Type B pancreatic cell (in vitro differentiated cells): ENCODE measurements at regions not wholly inside any gene's neighbourhood (a gene's known extent, or its start where the extent isn't known, plus 50 kb on each side); places are given as distances from the start of the nearest gene placed in this dataset.

Experiments used
- DNase-seq: peaks from one replicate; pipeline ENCODE4 v3.0.0; 2021; ENCODE audit warnings: mixed read lengths; ENCODE audit not compliant: unreplicated experiment; ENCODE audit errors: extremely low spot score
- H3K27ac Mint-ChIP-seq: 2 replicates; pipeline ENCODE4 v1.8.0; 2021; ENCODE audit warnings: mild to moderate bottlenecking, mixed read lengths
- H3K27me3 Mint-ChIP-seq: 2 replicates; pipeline ENCODE4 v1.8.0; 2021; ENCODE audit warnings: mixed read lengths
- H3K36me3 Mint-ChIP-seq: 2 replicates; pipeline ENCODE4 v1.8.0; 2021; ENCODE audit warnings: mixed read lengths
- H3K4me1 Mint-ChIP-seq: one replicate; pipeline ENCODE4 v1.8.0; 2021; ENCODE audit warnings: mixed read lengths; ENCODE audit not compliant: unreplicated experiment
- H3K4me3 Mint-ChIP-seq: 2 replicates; pipeline ENCODE4 v1.8.0; 2021; ENCODE audit warnings: mild to moderate bottlenecking, mixed read lengths
- H3K9me3 Mint-ChIP-seq: 2 replicates; pipeline ENCODE4 v1.8.0; 2021; ENCODE audit warnings: mixed read lengths
- TF ChIP-seq, protein P1 (sequence below): fragments of 200-600 bp; sonication (generic); conservative IDR thresholded peaks from 2 replicates; pipeline ENCODE4 v1.5.0; 2021; ENCODE audit warnings: antibody characterized with exemption, mild to moderate bottlenecking

DNA sequence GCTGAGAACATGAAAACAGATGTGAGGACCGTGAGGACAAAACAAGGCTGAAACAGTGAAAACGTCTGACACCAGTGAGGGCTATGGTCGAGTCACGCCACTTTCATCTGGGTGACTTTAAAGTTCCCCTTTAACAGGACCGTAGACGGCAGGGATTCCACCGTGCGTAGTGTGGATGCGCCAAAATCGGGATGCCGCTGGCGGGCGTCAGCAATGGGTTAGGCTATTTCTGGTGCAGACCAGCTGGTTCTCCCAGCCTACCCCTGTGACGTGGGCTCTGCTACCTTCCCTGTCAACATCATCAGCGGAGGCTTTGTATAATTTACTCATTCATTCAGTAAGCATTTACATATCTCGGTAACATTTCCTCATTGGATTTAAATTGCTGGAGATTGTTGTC is 246.6 kb upstream of the AJAP1 start:
- H3K4me3 Mint-ChIP-seq = no peak overlapping the region
- TF ChIP-seq, protein P1, sequence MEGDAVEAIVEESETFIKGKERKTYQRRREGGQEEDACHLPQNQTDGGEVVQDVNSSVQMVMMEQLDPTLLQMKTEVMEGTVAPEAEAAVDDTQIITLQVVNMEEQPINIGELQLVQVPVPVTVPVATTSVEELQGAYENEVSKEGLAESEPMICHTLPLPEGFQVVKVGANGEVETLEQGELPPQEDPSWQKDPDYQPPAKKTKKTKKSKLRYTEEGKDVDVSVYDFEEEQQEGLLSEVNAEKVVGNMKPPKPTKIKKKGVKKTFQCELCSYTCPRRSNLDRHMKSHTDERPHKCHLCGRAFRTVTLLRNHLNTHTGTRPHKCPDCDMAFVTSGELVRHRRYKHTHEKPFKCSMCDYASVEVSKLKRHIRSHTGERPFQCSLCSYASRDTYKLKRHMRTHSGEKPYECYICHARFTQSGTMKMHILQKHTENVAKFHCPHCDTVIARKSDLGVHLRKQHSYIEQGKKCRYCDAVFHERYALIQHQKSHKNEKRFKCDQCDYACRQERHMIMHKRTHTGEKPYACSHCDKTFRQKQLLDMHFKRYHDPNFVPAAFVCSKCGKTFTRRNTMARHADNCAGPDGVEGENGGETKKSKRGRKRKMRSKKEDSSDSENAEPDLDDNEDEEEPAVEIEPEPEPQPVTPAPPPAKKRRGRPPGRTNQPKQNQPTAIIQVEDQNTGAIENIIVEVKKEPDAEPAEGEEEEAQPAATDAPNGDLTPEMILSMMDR = no peak
- no peak overlapping the region for H3K27ac Mint-ChIP-seq
- no peaks in the 10 kb centered on the region for H3K36me3 Mint-ChIP-seq
- H3K9me3 Mint-ChIP-seq = no peaks in the 10 kb centered on the region
- H3K4me1 Mint-ChIP-seq = no peaks in the 10 kb centered on the region
- DNase-seq = no peak
- H3K27me3 Mint-ChIP-seq = peaks cover 7% of the 10 kb centered on the region

DNA sequence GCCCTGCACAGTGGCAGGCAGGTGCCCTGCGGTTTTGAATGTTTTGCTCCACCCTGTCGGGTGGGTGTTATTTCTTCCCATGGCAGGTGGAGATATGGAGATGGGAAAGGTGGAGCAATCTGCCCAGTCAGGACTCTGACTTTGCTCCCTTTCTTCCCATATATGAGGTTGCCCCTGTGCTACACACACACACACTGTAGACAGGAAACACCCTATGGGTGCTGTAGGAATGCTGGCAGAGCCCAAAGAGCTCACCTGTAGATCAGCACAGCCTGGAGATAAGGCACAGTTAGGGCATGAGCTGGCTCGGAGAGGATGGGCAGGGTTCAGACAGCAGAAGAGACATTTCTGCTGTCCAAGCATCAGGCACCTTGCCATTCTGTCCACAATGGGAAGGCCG is 246.0 kb upstream of the AJAP1 start:
- H3K4me1 Mint-ChIP-seq = no peaks in the 10 kb centered on the region
- peaks cover 7% of the 10 kb centered on the region for H3K27me3 Mint-ChIP-seq
- TF ChIP-seq, protein P1 = no peak
- DNase-seq = no peak
- no peak overlapping the region for H3K27ac Mint-ChIP-seq
- H3K4me3 Mint-ChIP-seq = no peak overlapping the region
- H3K9me3 Mint-ChIP-seq = no peaks in the 10 kb centered on the region
- no peaks in the 10 kb centered on the region for H3K36me3 Mint-ChIP-seq

DNA sequence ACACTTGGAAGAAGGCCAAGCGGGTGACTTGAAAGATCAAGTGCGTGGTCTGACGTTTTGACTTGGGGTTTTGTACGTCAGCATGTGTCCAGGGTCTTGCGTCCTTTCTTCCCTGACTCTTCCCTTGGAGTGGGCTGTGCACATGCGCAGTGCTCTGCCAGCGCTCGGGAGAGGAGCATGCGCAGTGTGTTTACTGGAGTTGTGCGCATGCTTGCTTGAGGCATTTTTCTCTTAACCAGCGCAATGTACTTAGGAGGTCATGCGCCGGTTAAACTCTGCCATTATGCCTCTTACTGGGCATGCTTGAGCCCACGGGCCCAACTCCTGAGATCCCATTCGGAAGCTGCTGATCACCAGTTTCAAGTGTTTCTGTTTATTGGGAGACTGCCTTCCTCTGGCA is 242.5 kb upstream of the AJAP1 start:
- DNase-seq = no peak
- Mint-ChIP-seq H3K27me3 (peaks cover 4% of the 10 kb centered on the region), H3K4me1 (no peaks in the 10 kb centered on the region), H3K9me3 (peaks cover 7% of the 10 kb centered on the region), H3K27ac (no peak overlapping the region), H3K36me3 (no peaks in the 10 kb centered on the region), H3K4me3 (no peak overlapping the region)
- TF ChIP-seq, protein P1 = no peak

DNA sequence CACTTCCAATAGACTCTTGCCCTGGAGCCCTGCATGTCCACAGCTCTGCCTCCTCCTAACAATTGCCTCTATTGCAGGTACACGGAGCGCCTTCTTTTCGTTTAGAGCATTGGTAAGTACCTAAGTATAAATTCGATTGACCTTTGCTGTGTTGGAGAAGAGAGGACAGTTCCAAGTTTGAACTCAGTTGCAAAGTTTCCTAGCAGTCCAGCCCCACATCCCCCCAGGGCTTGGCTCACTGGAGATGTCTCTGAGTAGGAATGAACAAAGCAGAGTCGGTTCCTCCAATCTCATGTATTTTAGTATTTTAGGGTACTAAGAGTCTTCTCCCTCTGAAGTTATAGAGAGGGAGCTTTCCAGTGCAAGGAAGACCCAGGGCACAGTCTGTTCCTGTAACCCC is 238.9 kb upstream of the AJAP1 start:
- TF ChIP-seq, protein P1 = no peak
- DNase-seq = no peak
- Mint-ChIP-seq H3K27me3 (no peaks in the 10 kb centered on the region), H3K27ac (no peak overlapping the region), H3K4me1 (no peaks in the 10 kb centered on the region), H3K36me3 (no peaks in the 10 kb centered on the region), H3K9me3 (peaks cover 14% of the 10 kb centered on the region), H3K4me3 (no peak overlapping the region)

DNA sequence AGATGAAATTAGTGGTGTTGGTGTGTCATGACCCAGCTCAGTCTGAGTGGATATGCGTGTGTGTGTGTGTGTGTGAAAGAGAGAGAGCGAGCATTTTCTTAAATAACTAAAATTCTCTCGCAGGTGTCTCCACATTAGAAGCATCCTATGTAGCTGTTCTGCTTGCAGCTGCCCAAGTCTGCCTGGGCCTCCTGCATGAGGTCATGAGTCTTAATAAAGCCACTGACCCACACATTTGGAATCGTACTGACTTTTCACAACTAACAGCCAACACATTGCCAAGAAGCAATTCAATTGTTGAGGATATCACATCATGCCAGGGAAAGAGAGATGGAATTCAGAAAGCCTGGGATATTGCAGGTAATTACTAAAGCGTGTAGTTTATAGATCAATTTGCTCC is 238.2 kb upstream of the AJAP1 start:
- DNase-seq = no peak
- Mint-ChIP-seq H3K4me1 (no peaks in the 10 kb centered on the region), H3K9me3 (peaks cover 17% of the 10 kb centered on the region), H3K4me3 (no peak overlapping the region), H3K27ac (no peak overlapping the region), H3K27me3 (no peaks in the 10 kb centered on the region), H3K36me3 (no peaks in the 10 kb centered on the region)
- TF ChIP-seq, protein P1 = no peak

DNA sequence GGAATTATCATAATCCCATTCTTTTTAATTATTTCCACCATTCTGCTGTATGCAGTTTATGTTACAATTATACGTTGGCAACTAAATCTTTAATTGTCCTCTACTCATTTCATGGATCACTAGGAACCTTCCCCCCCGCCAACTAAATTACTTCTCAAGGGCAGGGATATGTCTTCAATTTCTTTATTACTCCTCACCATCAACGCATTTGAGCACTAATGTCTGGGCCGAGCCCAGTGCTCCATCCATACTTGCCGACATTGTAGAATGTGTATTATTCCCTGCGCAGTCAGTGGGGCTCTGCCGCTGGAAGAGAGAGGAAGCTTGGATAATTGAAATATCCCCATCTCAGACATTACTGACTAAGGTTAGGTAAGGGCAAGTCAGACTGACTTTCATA is 236.4 kb upstream of the AJAP1 start:
- TF ChIP-seq, protein P1 = no peak
- no peak overlapping the region for H3K27ac Mint-ChIP-seq
- H3K9me3 Mint-ChIP-seq = peaks cover 17% of the 10 kb centered on the region
- no peaks in the 10 kb centered on the region for H3K36me3 Mint-ChIP-seq
- peaks cover 11% of the 10 kb centered on the region for H3K4me1 Mint-ChIP-seq
- DNase-seq = no peak
- no peak overlapping the region for H3K4me3 Mint-ChIP-seq
- no peaks in the 10 kb centered on the region for H3K27me3 Mint-ChIP-seq
